Smooth muscle cell (in vitro differentiated cells): ENCODE measurements at regions not wholly inside any gene's neighbourhood (a gene's known extent, or its start where the extent isn't known, plus 50 kb on each side); places are given as distances from the start of the nearest gene placed in this dataset.

Experiments
- DNase-seq: peaks from one replicate; lab custom pipeline; 2025; ENCODE audit not compliant: unreplicated experiment; lab: John Stamatoyannopoulos, UW
- H2AFZ ChIP-seq: fragments of 200-600 bp; sonication (generic); 2 replicates; pipeline ENCODE4 v1.6.0; 2016; ENCODE audit warnings: antibody characterized with exemption, low read depth, mild to moderate bottlenecking
- H3F3A ChIP-seq: fragments of 200-600 bp; sonication (generic); 2 replicates; pipeline ENCODE4 v1.6.0; 2017; ENCODE audit warnings: antibody characterized with exemption, low read depth
- H3K27ac ChIP-seq: fragments of 200-600 bp; sonication (generic); 2 replicates; pipeline ENCODE4 v1.5.1; 2016; ENCODE audit warnings: low read depth, mild to moderate bottlenecking
- H3K27me3 ChIP-seq: fragments of 200-600 bp; sonication (generic); 2 replicates; pipeline ENCODE4 v1.6.1; 2016; ENCODE audit warnings: low read depth, mild to moderate bottlenecking
- H3K36me3 ChIP-seq: fragments of 200-600 bp; sonication (generic); 2 replicates; pipeline ENCODE4 v1.5.1; 2016; ENCODE audit warnings: low read depth
- H3K4me1 ChIP-seq: fragments of 200-600 bp; sonication (generic); 2 replicates; pipeline ENCODE4 v1.5.1; 2016; ENCODE audit warnings: low read depth
- H3K4me2 ChIP-seq: fragments of 200-600 bp; sonication (generic); 2 replicates; pipeline ENCODE4 v1.6.0; 2016; ENCODE audit warnings: mild to moderate bottlenecking
- H3K4me3 ChIP-seq: fragments of 200-600 bp; sonication (generic); 2 replicates; pipeline ENCODE4 v1.5.1; 2016; ENCODE audit warnings: mild to moderate bottlenecking
- H3K79me2 ChIP-seq: fragments of 200-600 bp; sonication (generic); 2 replicates; pipeline ENCODE4 v1.6.0; 2016; ENCODE audit warnings: low read depth, mild to moderate bottlenecking
- H3K9ac ChIP-seq: fragments of 200-600 bp; sonication (generic); 2 replicates; pipeline ENCODE4 v1.6.0; 2016; ENCODE audit warnings: low read depth
- H3K9me3 ChIP-seq: fragments of 200-600 bp; sonication (generic); replicated peaks from 2 replicates; pipeline ENCODE4 v1.5.1; 2016; ENCODE audit warnings: low read depth
- H4K20me1 ChIP-seq: fragments of 200-600 bp; sonication (generic); 2 replicates; pipeline ENCODE4 v1.6.0; 2016; ENCODE audit warnings: low read depth
- WGBS: methylation state at CpG from one replicate; pipeline ENCODE4 v1.1.7; 2016; ENCODE audit warnings: low lambda C conversion rate; 5-methylcytosine and 5-hydroxymethylcytosine counted together
- TF ChIP-seq, protein P1 (sequence below): fragments of 200-600 bp; sonication (generic); IDR thresholded peaks from 2 replicates; pipeline ENCODE4 v1.5.1; 2017; ENCODE audit warnings: borderline replicate concordance, mild to moderate bottlenecking, antibody characterized with exemption; ENCODE audit not compliant: insufficient read depth, poor library complexity, severe bottlenecking

DNA sequence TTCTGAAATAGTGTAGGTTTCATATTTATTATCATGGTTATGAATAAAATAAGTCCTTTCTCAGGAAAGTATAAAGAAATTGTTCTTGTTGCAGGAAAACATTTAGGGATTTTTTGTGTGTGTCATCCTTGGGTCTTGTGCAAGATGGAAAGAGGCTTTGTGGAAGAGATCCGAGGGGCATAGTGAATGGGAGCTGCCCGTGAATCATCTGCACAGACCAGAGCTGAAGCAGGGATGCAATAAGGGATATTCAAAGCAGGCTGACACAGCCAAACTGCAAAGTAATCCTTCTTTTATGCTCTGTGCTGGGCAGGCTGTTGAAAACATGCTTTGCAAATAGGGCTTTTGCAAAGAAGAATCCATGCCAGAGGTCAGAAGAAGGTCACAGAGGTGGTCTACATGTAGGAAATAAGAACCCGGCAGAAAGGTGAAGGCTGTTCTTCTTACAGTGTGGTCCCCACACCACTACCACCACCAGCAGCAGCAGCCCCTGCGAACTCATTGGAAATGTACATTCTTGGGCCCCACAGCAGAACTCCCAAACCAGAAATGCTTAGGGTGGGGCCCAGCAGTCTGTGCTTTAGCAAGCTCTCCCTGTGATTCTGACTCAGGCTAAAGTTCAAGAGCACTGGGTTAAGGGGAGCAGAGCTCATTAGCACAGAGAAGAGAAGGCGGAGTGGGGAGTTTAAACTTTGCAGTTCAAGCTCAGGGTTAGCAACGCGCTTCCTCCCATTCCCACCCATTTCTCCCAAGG, 237.6 kb downstream of the QKI start:
- no peaks in the 10 kb centered on the region for H3K79me2 ChIP-seq
- peak overlapping the region; percentile 41 for H3K27ac ChIP-seq
- no peak for DNase-seq
- peaks cover 9% of the 10 kb centered on the region for H3K4me1 ChIP-seq
- no peak overlapping the region for H3K9ac ChIP-seq
- H3K9me3 ChIP-seq, result no peaks in the 10 kb centered on the region
- H3K4me2 ChIP-seq, result peak overlapping the region; percentile 24
- H3K36me3 ChIP-seq, result no peaks in the 10 kb centered on the region
- no peaks in the 10 kb centered on the region for H3F3A ChIP-seq
- H3K27me3 ChIP-seq, result no peaks in the 10 kb centered on the region
- whole genome bisulfite sequencing, result 66% methylated on average over 7 of the region's 7 CpGs
- TF ChIP-seq, protein P1, sequence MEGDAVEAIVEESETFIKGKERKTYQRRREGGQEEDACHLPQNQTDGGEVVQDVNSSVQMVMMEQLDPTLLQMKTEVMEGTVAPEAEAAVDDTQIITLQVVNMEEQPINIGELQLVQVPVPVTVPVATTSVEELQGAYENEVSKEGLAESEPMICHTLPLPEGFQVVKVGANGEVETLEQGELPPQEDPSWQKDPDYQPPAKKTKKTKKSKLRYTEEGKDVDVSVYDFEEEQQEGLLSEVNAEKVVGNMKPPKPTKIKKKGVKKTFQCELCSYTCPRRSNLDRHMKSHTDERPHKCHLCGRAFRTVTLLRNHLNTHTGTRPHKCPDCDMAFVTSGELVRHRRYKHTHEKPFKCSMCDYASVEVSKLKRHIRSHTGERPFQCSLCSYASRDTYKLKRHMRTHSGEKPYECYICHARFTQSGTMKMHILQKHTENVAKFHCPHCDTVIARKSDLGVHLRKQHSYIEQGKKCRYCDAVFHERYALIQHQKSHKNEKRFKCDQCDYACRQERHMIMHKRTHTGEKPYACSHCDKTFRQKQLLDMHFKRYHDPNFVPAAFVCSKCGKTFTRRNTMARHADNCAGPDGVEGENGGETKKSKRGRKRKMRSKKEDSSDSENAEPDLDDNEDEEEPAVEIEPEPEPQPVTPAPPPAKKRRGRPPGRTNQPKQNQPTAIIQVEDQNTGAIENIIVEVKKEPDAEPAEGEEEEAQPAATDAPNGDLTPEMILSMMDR, result no peak
- H3K4me3 ChIP-seq, result no peak overlapping the region
- H4K20me1 ChIP-seq, result no peaks in the 10 kb centered on the region
- no peak overlapping the region for H2AFZ ChIP-seq

DNA sequence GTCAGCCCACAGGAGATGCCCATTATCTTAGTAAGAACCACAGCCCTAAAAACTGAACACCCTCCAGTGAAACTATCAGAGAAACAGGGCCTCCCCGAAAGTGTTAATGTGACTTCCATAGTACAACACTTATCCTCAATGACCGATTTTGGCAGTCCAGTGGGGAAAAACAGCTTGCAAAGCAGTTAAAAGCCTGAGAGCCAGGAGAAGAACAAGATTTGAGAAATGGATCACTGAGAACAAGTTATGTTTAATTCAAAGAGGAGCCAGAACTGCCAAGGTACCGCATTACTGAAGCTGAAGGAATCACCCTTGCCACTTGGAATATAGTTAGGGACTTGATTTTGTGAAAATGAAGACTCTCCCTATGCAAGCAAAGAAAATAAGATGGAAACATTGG, 236.9 kb downstream of the QKI start:
- Histone ChIP-seq H3K4me2 (no peak overlapping the region), H3K9ac (no peak overlapping the region), H3K27me3 (no peaks in the 10 kb centered on the region), H4K20me1 (no peaks in the 10 kb centered on the region), H2AFZ (no peak overlapping the region), H3F3A (no peaks in the 10 kb centered on the region), H3K27ac (peak overlapping the region; percentile 29), H3K4me1 (peaks cover 9% of the 10 kb centered on the region), H3K36me3 (no peaks in the 10 kb centered on the region), H3K4me3 (no peak overlapping the region), H3K9me3 (no peaks in the 10 kb centered on the region), H3K79me2 (no peaks in the 10 kb centered on the region)
- no peak for DNase-seq
- TF ChIP-seq, protein P1, result no peak
- 91% methylated on average over 3 of the region's 3 CpGs for WGBS

DNA sequence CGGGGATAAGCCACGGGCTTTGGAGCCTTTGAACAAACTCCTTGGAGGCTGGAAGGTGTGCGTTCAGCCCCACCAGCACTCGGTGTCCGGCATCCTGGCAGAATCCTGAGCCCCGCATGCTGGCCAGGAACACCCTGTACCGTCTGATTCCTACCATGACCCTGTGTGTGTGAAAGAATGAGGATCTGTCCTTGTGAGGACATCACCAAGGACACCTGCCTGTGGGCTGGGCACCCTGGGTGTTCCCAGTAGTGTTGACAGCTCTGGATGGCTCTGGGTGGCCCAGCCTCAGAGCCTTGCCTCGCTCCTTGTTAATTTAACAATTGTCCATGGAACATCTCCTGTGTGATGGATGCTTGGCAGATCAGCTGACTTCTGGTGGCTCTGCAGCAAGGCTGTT, 234.3 kb downstream of the QKI start:
- H3K36me3 ChIP-seq, result no peaks in the 10 kb centered on the region
- no peaks in the 10 kb centered on the region for H3F3A ChIP-seq
- H3K4me2 ChIP-seq, result no peak overlapping the region
- DNase-seq, result no peak
- TF ChIP-seq, protein P1, result no peak
- 98% methylated on average over 8 of the region's 8 CpGs for WGBS
- H3K4me1 ChIP-seq, result peaks cover 9% of the 10 kb centered on the region
- no peaks in the 10 kb centered on the region for H3K27me3 ChIP-seq
- H3K27ac ChIP-seq, result no peak overlapping the region
- H3K9me3 ChIP-seq, result no peaks in the 10 kb centered on the region
- no peaks in the 10 kb centered on the region for H4K20me1 ChIP-seq
- H3K9ac ChIP-seq, result no peak overlapping the region
- no peak overlapping the region for H2AFZ ChIP-seq
- no peak overlapping the region for H3K4me3 ChIP-seq
- no peaks in the 10 kb centered on the region for H3K79me2 ChIP-seq

DNA sequence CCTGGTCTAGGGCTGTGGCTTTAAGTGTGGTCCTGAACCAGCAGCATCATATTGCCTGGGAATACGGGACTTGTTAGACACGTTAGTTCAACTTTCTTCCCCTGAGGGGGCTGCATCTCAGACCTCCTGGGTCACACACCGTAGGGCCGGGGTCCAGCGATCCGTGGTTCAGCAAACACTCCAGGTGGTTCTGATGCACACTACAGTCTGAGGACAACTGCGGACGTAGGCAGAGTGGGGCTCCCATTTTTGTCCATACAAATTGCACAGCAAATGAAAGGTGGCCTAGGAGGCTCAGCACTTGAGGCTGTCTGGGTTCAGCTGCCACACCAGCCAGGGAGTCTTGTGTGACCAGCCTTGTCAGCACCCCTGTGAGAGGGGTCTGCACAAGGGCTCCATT, 233.1 kb downstream of the QKI start:
- H3K9me3 ChIP-seq, result no peaks in the 10 kb centered on the region
- H3F3A ChIP-seq, result no peaks in the 10 kb centered on the region
- 91% methylated on average over 8 of the region's 8 CpGs for WGBS
- H3K4me2 ChIP-seq, result no peak overlapping the region
- no peaks in the 10 kb centered on the region for H3K79me2 ChIP-seq
- H3K27ac ChIP-seq, result no peak overlapping the region
- H3K4me3 ChIP-seq, result no peak overlapping the region
- H3K36me3 ChIP-seq, result no peaks in the 10 kb centered on the region
- peaks cover 9% of the 10 kb centered on the region for H3K4me1 ChIP-seq
- no peak overlapping the region for H3K9ac ChIP-seq
- no peaks in the 10 kb centered on the region for H3K27me3 ChIP-seq
- H2AFZ ChIP-seq, result no peak overlapping the region
- TF ChIP-seq, protein P1, result no peak
- H4K20me1 ChIP-seq, result no peaks in the 10 kb centered on the region
- no peak for DNase-seq
